MCF 10A (cell line): ENCODE measurements at regions not wholly inside any gene's neighbourhood (a gene's known extent, or its start where the extent isn't known, plus 50 kb on each side); places are given as distances from the start of the nearest gene placed in this dataset.
A peak's percentile ranks its signal among the peaks of the same experiment; 100 is the strongest.

Source experiments
- BruUV-seq: library from RNA; stranded (reverse); fragments of 400-500 nt; replicated peaks from 2 replicates; lab custom pipeline; 2021; lab: Mats Ljungman, UMichigan
- CTCF ChIA-PET: fragments of 300-600 bp; sonication (Branson Sonifier 250); formaldehyde crosslinking; extraction: SDS; loops from one replicate; lab custom pipeline; 2021; ENCODE audit warnings: antibody characterized with exemption, inconsistent platforms; lab: Yijun Ruan, JAX
- POLR2A ChIA-PET: fragments of 300-600, 350-650 bp; sonication (Branson Sonifier 250); formaldehyde crosslinking; extraction: SDS; loops from one replicate; lab custom pipeline; 2020; ENCODE audit warnings: antibody characterized with exemption, inconsistent platforms; lab: Yijun Ruan, JAX
- DNase-seq: peaks from one replicate; pipeline ENCODE4 v3.0.0-alpha.2; 2018; ENCODE audit not compliant: unreplicated experiment
- H3K27ac Mint-ChIP-seq: one replicate; pipeline ENCODE4 v1.8.0; 2022; ENCODE audit warnings: mild to moderate bottlenecking, low read depth, mixed read lengths; ENCODE audit not compliant: unreplicated experiment
- H3K27me3 Mint-ChIP-seq: one replicate; pipeline ENCODE4 v1.8.0; 2022; ENCODE audit warnings: mixed read lengths; ENCODE audit not compliant: insufficient read depth, unreplicated experiment
- H3K36me3 Mint-ChIP-seq: one replicate; pipeline ENCODE4 v1.8.0; 2022; ENCODE audit warnings: mild to moderate bottlenecking, moderate library complexity, mixed read lengths; ENCODE audit not compliant: insufficient read depth, unreplicated experiment
- H3K4me1 Mint-ChIP-seq: one replicate; pipeline ENCODE4 v1.8.0; 2022; ENCODE audit warnings: mixed read lengths; ENCODE audit not compliant: insufficient read depth, unreplicated experiment
- H3K4me3 Mint-ChIP-seq: one replicate; pipeline ENCODE4 v1.8.0; 2022; ENCODE audit warnings: mild to moderate bottlenecking, moderate library complexity, mixed read lengths; ENCODE audit not compliant: unreplicated experiment
- H3K9me3 Mint-ChIP-seq: one replicate; pipeline ENCODE4 v1.8.0; 2022; ENCODE audit warnings: mixed read lengths; ENCODE audit not compliant: unreplicated experiment
- intact Hi-C: fragments of 100-400 bp; cut with micrococcal nuclease; formaldehyde crosslinking; loops from 2 replicates; pipeline ENCODE4 v1.14.1; 2022
- TF ChIP-seq, protein P1 (sequence below): fragments of 200-600 bp; IDR thresholded peaks from one replicate; pipeline ENCODE4 v1.8.0; 2022; ENCODE audit warnings: antibody characterized with exemption, mild to moderate bottlenecking; ENCODE audit not compliant: unreplicated experiment

DNA sequence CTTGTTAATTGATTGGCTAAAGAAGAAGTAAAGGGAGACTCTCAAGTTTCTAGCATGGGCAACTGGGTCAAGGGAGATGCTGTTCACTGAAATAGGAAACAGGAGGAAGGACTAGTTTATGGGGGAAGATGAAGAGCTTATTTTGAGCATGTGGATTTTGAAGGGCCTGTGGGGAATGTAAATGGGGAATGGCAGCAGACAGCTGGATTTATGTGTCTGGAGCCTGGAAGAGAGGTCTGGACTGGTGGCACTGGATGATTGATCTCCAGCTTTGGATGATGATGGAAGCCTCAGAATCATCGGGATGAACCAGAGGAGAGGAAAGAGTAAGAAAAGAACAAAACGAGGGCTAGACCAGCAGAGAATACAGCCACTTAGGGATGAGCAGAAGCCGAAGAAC is 54.9 kb upstream of the ENAH start:
- Mint-ChIP-seq H3K36me3 (no peaks in the 10 kb centered on the region), H3K4me3 (no peak overlapping the region), H3K9me3 (no peaks in the 10 kb centered on the region), H3K27me3 (no peaks in the 10 kb centered on the region), H3K4me1 (peaks cover 17% of the 10 kb centered on the region), H3K27ac (no peak overlapping the region)
- DNase-seq, result no peak
- ChIA-PET POLR2A (interaction anchor here (0.6 to 7.2 kb wide), 10 partner anchors 7 to 268 kb away, joined by 3 to 204 read pairs (median 32); partner anchors contain the start of genes ENAH and SRP9), CTCF (interaction anchor here (0.7 to 5.8 kb wide), 10 partner anchors 14 to 233 kb away, joined by 3 to 46 read pairs (median 4); partner anchors contain the start of gene SRP9)
- TF ChIP-seq, protein P1, sequence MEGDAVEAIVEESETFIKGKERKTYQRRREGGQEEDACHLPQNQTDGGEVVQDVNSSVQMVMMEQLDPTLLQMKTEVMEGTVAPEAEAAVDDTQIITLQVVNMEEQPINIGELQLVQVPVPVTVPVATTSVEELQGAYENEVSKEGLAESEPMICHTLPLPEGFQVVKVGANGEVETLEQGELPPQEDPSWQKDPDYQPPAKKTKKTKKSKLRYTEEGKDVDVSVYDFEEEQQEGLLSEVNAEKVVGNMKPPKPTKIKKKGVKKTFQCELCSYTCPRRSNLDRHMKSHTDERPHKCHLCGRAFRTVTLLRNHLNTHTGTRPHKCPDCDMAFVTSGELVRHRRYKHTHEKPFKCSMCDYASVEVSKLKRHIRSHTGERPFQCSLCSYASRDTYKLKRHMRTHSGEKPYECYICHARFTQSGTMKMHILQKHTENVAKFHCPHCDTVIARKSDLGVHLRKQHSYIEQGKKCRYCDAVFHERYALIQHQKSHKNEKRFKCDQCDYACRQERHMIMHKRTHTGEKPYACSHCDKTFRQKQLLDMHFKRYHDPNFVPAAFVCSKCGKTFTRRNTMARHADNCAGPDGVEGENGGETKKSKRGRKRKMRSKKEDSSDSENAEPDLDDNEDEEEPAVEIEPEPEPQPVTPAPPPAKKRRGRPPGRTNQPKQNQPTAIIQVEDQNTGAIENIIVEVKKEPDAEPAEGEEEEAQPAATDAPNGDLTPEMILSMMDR, result no peak
- BruUV-seq, result no TSS peak
- intact Hi-C loops, result no loop called here

DNA sequence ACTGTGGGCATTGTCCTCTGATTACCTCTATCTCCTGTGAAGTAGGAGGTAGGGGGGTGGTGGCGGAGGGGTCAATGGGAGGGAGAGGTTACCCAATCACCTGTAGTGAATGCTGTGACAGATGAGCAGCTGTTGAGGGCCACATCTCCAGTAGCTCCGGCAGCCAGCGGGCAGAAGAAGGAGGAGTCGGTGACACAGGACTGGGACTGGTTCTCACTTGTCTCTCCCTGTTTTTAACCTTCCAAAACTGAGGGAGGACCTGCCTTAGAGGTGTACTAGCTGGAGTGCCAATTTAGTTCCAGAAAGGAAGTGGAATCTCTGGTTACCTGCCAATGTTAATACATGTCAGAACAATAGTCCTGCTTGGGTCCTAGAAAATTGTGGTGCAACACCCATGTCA is 56.2 kb upstream of the ENAH start:
- BruUV-seq, result no TSS peak
- Mint-ChIP-seq H3K36me3 (no peaks in the 10 kb centered on the region), H3K9me3 (no peaks in the 10 kb centered on the region), H3K27ac (peak overlapping the region; percentile 52), H3K4me3 (no peak overlapping the region), H3K27me3 (no peaks in the 10 kb centered on the region), H3K4me1 (peaks cover 17% of the 10 kb centered on the region)
- DNase-seq, result peak; percentile 97
- CTCF ChIA-PET, result interaction anchor here (0.6 to 5.8 kb wide), 16 partner anchors 8 to 234 kb away, joined by 3 to 46 read pairs (median 5); partner anchors contain the start of genes ENAH, EPHX1 and SRP9
- POLR2A ChIA-PET, result interaction anchor here (0.6 to 7.2 kb wide), 23 partner anchors 8 to 1173 kb away, joined by 3 to 204 read pairs (median 4); partner anchors contain the start of genes ENAH and SRP9
- intact Hi-C loops, result no loop called here
- TF ChIP-seq, protein P1, result no peak

DNA sequence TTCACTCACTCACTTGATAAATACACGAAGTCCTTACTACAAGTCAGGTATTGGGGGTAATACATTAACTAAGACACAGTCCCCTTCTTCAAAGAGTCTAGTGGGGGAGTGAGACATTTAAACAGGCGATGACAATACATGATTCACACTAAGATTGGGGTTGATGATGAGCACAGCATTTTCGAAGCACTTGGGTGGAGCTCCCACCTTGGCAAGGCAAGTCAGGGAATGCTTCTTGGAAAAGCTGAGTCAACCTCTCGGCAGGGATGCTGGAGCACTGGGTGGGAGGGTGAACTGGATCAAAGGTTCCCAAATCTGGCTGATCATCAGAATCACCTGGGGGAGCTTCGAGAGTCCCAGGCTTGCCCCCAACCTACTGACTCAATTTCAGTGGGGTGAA is 57.9 kb upstream of the ENAH start:
- peak overlapping the region; percentile 56 for H3K27ac Mint-ChIP-seq

More for the DNA sequence above, 57.9 kb upstream of the ENAH start:
- Mint-ChIP-seq H3K27me3 (no peaks in the 10 kb centered on the region), H3K9me3 (no peaks in the 10 kb centered on the region), H3K4me1 (peaks cover 17% of the 10 kb centered on the region), H3K36me3 (no peaks in the 10 kb centered on the region), H3K4me3 (no peak overlapping the region)
- ChIA-PET CTCF (interaction anchor here (0.6 to 5.8 kb wide), 20 partner anchors 9 to 263 kb away, joined by 3 to 46 read pairs (median 4); partner anchors contain the start of genes ENAH and SRP9), POLR2A (interaction anchor here (0.6 to 7.2 kb wide), 24 partner anchors 9 to 282 kb away, joined by 3 to 204 read pairs (median 6); partner anchors contain the start of genes ENAH and SRP9)
- peak; percentile 97 for DNase-seq
- intact Hi-C loops, result no loop called here
- no TSS peak for BruUV-seq
- TF ChIP-seq, protein P1, result no peak
